ENCODE measurements at regions not wholly inside any gene's neighbourhood (a gene's known extent, or its start where the extent isn't known, plus 50 kb on each side); places are given as distances from the start of the nearest gene placed in this dataset.

DNA sequence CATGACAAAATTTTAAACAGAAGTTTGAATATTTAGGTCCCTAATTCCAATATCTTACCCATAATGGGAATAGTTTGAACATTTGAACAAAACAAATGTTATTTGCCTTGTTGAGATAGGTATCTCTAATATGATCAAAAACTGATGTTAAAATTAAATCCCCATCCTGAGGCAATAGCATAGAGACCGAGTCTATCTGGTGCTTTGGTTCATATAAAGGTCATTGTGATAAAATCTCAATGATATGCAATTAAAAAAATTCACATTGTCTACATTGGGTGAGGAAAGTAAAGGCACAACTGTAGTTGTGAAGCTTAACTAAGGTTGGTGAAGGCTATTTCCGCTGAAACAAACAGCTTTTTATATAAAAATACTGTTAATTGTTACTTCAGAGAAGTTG, 318.3 kb downstream of the CAAP1 start:
- DNase-seq (ENCODE audit: extremely low read depth, low read depth), result no peak
- no peak overlapping the region for H3K4me3 ChIP-seq (replicated peaks; ENCODE audit: low read depth, low read length)
- TF ChIP-seq CTCF (IDR thresholded peaks at IDR 0.05; ENCODE audit: low read depth, low read length, missing control alignments), result no peak

DNA sequence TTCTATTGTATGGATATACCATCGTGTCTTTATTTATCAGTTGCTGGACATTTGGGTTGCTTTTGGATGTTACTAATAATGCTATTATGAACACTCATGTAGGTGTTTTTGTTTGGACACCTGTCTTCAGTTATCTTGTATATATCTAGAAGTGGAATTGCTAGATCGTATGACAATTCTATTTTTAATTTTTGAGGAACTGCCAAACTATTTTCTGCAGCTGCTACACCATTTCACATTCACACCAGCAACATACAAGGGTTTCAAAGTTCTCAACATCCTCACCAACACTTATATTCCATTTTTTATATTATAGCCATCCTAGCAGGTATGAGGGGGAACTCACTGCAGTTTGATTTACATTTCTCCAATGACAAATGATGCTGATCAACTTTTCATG, 324.6 kb downstream of the CAAP1 start:
- no peak for DNase-seq (ENCODE audit: extremely low read depth, low read depth)

DNA sequence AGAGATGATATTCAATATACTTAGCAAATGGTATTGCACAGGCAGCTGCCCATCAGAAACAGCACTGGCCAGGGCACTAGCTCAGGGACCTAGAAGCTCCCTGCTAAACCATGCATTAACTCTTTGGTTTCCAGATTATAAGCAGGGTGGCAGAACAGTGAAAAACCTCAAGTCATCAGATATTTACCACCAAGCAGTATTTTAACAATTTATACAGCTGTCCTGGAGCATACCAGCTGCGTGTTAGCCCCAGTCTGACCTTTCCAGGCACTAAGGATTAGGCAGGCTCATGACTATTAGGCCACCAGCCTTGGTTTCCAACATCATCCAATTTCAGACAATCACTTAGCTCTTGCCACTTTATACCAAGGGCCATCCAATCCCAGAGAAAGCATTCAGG, 326.5 kb downstream of the CAAP1 start:
- no peak overlapping the region for H3K4me3 ChIP-seq (replicated peaks; ENCODE audit: low read depth, low read length)
- no peak for TF ChIP-seq CTCF (IDR thresholded peaks at IDR 0.05; ENCODE audit: low read depth, low read length, missing control alignments)
- no peak for DNase-seq (ENCODE audit: extremely low read depth, low read depth)

More for the DNA sequence above, 324.6 kb downstream of the CAAP1 start:
- TF ChIP-seq CTCF (IDR thresholded peaks at IDR 0.05; ENCODE audit: low read depth, low read length, missing control alignments), result no peak
- H3K4me3 ChIP-seq (replicated peaks; ENCODE audit: low read depth, low read length), result no peak overlapping the region

GRCh38 chr9:26565118-26565517, 327.5 kb downstream of the CAAP1 start:
- H3K4me3 ChIP-seq (replicated peaks; ENCODE audit: low read depth, low read length), result no peak overlapping the region
- no peak for TF ChIP-seq CTCF (IDR thresholded peaks at IDR 0.05; ENCODE audit: low read depth, low read length, missing control alignments)
- DNase-seq (ENCODE audit: extremely low read depth, low read depth), result no peak

DNA sequence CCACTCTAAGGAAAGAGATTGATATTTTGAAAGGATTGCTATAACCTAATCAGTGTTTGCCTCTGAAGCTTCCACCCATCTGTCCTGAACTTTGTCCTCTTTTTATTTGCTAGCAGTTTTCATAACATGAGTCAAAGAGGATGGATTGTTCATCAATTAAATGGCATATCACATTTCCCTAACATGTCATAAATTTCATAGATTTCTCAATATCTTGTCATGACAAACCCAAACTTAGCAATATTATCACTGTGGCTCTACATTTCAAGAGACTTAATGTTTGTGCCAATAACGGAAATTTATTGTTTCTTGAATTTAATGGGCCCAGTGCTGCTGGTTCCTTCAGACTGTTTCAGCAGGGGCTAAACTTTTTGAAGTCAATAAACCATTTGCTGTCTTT, 330.3 kb downstream of the CAAP1 start:
- no peak for TF ChIP-seq CTCF (IDR thresholded peaks at IDR 0.05; ENCODE audit: low read depth, low read length, missing control alignments)
- no peak for DNase-seq (ENCODE audit: extremely low read depth, low read depth)
- no peak overlapping the region for H3K4me3 ChIP-seq (replicated peaks; ENCODE audit: low read depth, low read length)

DNA sequence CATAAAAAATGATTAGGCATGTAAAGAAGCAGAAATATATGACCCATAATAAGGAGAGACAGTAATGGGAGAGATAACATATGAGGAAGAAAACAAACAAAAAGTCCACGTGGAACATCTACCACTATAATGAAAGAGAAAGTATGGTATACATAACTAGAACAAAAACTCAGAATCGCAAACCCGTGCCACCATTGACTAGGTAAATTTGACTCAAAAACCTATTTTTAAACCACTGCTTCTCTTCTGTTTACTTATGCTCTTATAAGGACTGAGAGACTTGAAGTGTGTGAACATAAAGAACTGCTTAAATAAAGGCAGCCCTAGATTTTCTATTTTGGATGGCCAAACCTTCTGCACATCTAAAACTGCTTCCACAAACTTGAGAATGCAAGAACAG, 330.7 kb downstream of the CAAP1 start:
- no peak for DNase-seq (ENCODE audit: extremely low read depth, low read depth)
- TF ChIP-seq CTCF (IDR thresholded peaks at IDR 0.05; ENCODE audit: low read depth, low read length, missing control alignments), result no peak
- H3K4me3 ChIP-seq (replicated peaks; ENCODE audit: low read depth, low read length), result no peak overlapping the region

GRCh38 chr9:26559506-26559905, 333.1 kb downstream of the CAAP1 start:
- no peak for TF ChIP-seq CTCF (IDR thresholded peaks at IDR 0.05; ENCODE audit: low read depth, low read length, missing control alignments)
- no peak overlapping the region for H3K4me3 ChIP-seq (replicated peaks; ENCODE audit: low read depth, low read length)
- DNase-seq (ENCODE audit: extremely low read depth, low read depth), result no peak

Data from HFF-Myc (cell line).